GM18526 (cell line): ENCODE measurements at regions not wholly inside any gene's neighbourhood (a gene's known extent, or its start where the extent isn't known, plus 50 kb on each side); places are given as distances from the start of the nearest gene placed in this dataset.

Source experiments
- POLR2A ChIP-seq: IDR thresholded peaks from 3 replicates; pipeline ENCODE4 v1.6.1; 2011; ENCODE audit not compliant: insufficient read length; ENCODE audit errors: extremely low read depth

GRCh38 chr15:39513936-39514335 lies 66.9 kb upstream of the THBS1 start:
- TF ChIP-seq POLR2A = no peak

DNA sequence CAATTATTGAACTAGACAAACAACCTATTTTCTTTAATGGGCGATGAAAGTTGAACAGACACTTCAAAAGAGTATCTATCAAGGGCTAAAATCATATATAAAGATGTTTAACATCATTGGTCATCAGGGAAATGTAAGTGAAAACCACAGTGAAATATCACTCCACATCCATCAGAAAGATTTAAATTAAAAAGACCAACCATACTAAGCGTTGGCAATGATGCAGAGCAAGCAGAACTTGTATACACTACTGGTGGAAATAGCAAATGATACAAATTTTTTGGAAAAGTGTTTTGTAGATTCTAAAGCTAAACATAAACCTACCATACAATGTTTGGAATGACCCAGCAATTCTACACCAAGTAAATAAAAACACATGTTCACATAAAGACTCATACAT lies 65.9 kb upstream of the THBS1 start:
- no peak for TF ChIP-seq POLR2A

DNA sequence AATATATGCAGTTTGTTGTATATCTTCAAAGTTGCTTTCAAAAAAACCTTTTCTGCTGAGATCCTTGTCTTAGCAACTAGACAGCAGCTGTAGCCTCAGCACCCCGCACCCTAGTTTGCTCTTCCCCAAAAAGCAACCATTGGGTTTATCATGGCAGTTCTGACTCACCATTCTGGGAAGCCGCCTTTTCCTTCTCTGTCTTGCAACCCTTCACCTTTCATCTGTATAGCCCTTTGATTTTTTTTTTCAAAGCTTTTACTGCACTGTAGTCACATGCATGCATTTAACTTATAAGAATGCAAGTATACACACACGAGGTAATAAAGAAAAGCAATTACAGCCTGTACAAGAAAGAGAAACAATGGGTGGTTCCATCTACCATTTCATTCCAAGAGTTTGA lies 65.1 kb upstream of the THBS1 start:
- TF ChIP-seq POLR2A = no peak

GRCh38 chr15:39517122-39517855 lies 63.6 kb upstream of the THBS1 start:
- TF ChIP-seq POLR2A = no peak

- TF ChIP-seq POLR2A = no peak
Observed at GRCh38 chr15:39529457-39529856, 51.4 kb upstream of the THBS1 start.

GRCh38 chr15:39530480-39531342 lies 50.2 kb upstream of the THBS1 start:
- TF ChIP-seq POLR2A = no peak
